CD4-positive, alpha-beta T cell treated with Interleukin-1 beta for 1 hour (primary cell): ENCODE measurements at regions not wholly inside any gene's neighbourhood (a gene's known extent, or its start where the extent isn't known, plus 50 kb on each side); places are given as distances from the start of the nearest gene placed in this dataset.
A peak's percentile ranks its signal among the peaks of the same experiment; 100 is the strongest.

Experiments used
- DNase-seq, 2 donors: peaks; one replicate each; pipeline ENCODE4 v3.0.0-alpha.2; 2020 to 2022

- no peak for DNase-seq
Measured at GRCh38 chr3:59321881-59322540, 272.2 kb upstream of the CFAP20DC start.

GRCh38 chr3:59320080-59320479 is 270.3 kb upstream of the CFAP20DC start:
- DNase-seq, result no peak

GRCh38 chr3:59319442-59319841 is 269.6 kb upstream of the CFAP20DC start:
- DNase-seq, result no peak

- no peak for DNase-seq
Measured at GRCh38 chr3:59318881-59319280, 269.1 kb upstream of the CFAP20DC start.

GRCh38 chr3:59317386-59317785 is 267.6 kb upstream of the CFAP20DC start:
- DNase-seq, result no peak

- no peak for DNase-seq
Measured at GRCh38 chr3:59316688-59317275, 267.0 kb upstream of the CFAP20DC start.

GRCh38 chr3:59313365-59313764 is 263.5 kb upstream of the CFAP20DC start:
- peak; percentile 32 for DNase-seq

- no peak for DNase-seq
Measured at GRCh38 chr3:59311231-59311630, 261.4 kb upstream of the CFAP20DC start.

- no peak for DNase-seq
Measured at GRCh38 chr3:59310736-59311135, 260.9 kb upstream of the CFAP20DC start.

- no peak for DNase-seq
Measured at GRCh38 chr3:59308684-59309083, 258.9 kb upstream of the CFAP20DC start.

GRCh38 chr3:59308001-59308400 is 258.2 kb upstream of the CFAP20DC start:
- DNase-seq, result no peak

GRCh38 chr3:59306436-59306835 is 256.6 kb upstream of the CFAP20DC start:
- DNase-seq, result no peak

GRCh38 chr3:59304296-59304695 is 254.5 kb upstream of the CFAP20DC start:
- DNase-seq, result no peak

GRCh38 chr3:59303452-59303851 is 253.6 kb upstream of the CFAP20DC start:
- DNase-seq, result no peak

- DNase-seq, result no peak
Measured at GRCh38 chr3:59302442-59302841, 252.6 kb upstream of the CFAP20DC start.

- peak in 1 of 2 donors; percentile 20 for DNase-seq
Measured at GRCh38 chr3:59300733-59301132, 250.9 kb upstream of the CFAP20DC start.

- no peak for DNase-seq
Measured at GRCh38 chr3:59299561-59299960, 249.7 kb upstream of the CFAP20DC start.

- no peak for DNase-seq
Measured at GRCh38 chr3:59290358-59290757, 240.5 kb upstream of the CFAP20DC start.

- DNase-seq, result no peak
Measured at GRCh38 chr3:59289831-59290230, 240.0 kb upstream of the CFAP20DC start.

GRCh38 chr3:59288951-59289350 is 239.1 kb upstream of the CFAP20DC start:
- no peak for DNase-seq

GRCh38 chr3:59286791-59287531 is 237.1 kb upstream of the CFAP20DC start:
- DNase-seq, result peak in 1 of 2 donors; percentile 59

GRCh38 chr3:59285560-59285959 is 235.7 kb upstream of the CFAP20DC start:
- DNase-seq, result no peak

- no peak for DNase-seq
Measured at GRCh38 chr3:59284926-59285325, 235.1 kb upstream of the CFAP20DC start.

GRCh38 chr3:59280113-59280512 is 230.3 kb upstream of the CFAP20DC start:
- no peak for DNase-seq
